22Rv1 (cell line): ENCODE measurements at regions not wholly inside any gene's neighbourhood (a gene's known extent, or its start where the extent isn't known, plus 50 kb on each side); places are given as distances from the start of the nearest gene placed in this dataset.

ENCODE experiments used
- ZFX ChIP-seq: fragments of 450-650 bp; IDR thresholded peaks from 2 replicates; pipeline ENCODE4 v1.6.1; 2017; ENCODE audit warnings: antibody characterized with exemption, borderline replicate concordance
- TF ChIP-seq, protein P1 (sequence below): fragments of 450-650 bp; IDR thresholded peaks from 2 replicates; pipeline ENCODE4 v1.5.1; 2017; ENCODE audit warnings: mild to moderate bottlenecking

DNA sequence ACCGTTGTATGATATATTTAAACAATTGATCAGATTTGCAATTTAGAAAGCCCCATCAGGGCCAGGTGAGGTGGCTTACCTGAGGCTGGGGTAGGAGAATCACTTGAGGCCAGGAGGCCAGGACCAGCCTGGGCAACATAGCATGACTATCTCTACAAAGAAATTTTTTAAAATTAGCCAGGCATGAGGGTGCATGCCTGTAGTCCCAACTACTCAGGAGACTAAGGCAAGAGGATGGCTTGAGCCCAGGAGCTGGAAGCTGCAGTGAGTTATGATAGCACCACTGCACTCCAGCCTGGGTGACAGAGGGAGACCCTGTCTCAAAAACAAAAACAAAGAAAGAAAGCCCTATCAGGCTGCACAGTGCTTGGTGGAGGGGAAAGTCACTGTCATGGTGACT is 159.9 kb upstream of the RAB4A start:
- TF ChIP-seq, protein P1, sequence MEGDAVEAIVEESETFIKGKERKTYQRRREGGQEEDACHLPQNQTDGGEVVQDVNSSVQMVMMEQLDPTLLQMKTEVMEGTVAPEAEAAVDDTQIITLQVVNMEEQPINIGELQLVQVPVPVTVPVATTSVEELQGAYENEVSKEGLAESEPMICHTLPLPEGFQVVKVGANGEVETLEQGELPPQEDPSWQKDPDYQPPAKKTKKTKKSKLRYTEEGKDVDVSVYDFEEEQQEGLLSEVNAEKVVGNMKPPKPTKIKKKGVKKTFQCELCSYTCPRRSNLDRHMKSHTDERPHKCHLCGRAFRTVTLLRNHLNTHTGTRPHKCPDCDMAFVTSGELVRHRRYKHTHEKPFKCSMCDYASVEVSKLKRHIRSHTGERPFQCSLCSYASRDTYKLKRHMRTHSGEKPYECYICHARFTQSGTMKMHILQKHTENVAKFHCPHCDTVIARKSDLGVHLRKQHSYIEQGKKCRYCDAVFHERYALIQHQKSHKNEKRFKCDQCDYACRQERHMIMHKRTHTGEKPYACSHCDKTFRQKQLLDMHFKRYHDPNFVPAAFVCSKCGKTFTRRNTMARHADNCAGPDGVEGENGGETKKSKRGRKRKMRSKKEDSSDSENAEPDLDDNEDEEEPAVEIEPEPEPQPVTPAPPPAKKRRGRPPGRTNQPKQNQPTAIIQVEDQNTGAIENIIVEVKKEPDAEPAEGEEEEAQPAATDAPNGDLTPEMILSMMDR = no peak
- no peak for TF ChIP-seq ZFX
